Neuronal stem cell (in vitro differentiated cells): ENCODE measurements at regions not wholly inside any gene's neighbourhood (a gene's known extent, or its start where the extent isn't known, plus 50 kb on each side); places are given as distances from the start of the nearest gene placed in this dataset.

Experiments
- DNase-seq: peaks from one replicate; pipeline ENCODE4 v3.0.0-alpha.2; 2013; ENCODE audit warnings: low spot score
- H2AFZ ChIP-seq: one replicate; pipeline ENCODE4 v1.6.1; 2013; ENCODE audit warnings: mild to moderate bottlenecking, low read length, inconsistent platforms
- H2AK5ac ChIP-seq: 2 replicates; pipeline ENCODE4 v1.6.1; 2013; ENCODE audit warnings: low read depth, mild to moderate bottlenecking, inconsistent platforms, low read length, moderate library complexity, mixed read lengths
- H2BK120ac ChIP-seq: 2 replicates; pipeline ENCODE4 v1.6.1; 2013; ENCODE audit warnings: low read depth, mild to moderate bottlenecking, inconsistent platforms, low read length, moderate library complexity, mixed read lengths
- H2BK12ac ChIP-seq: one replicate; pipeline ENCODE4 v1.6.1; 2013; ENCODE audit warnings: low read length, inconsistent platforms
- H2BK15ac ChIP-seq: 2 replicates; pipeline ENCODE4 v1.6.1; 2013; ENCODE audit warnings: mild to moderate bottlenecking, low read length, inconsistent platforms, mixed read lengths
- H2BK5ac ChIP-seq: one replicate; pipeline ENCODE4 v1.6.1; 2013; ENCODE audit warnings: inconsistent platforms, mild to moderate bottlenecking, low read length, moderate library complexity
- H3K14ac ChIP-seq: one replicate; pipeline ENCODE4 v1.6.1; 2013; ENCODE audit warnings: low read length, inconsistent platforms
- H3K18ac ChIP-seq: 2 replicates; pipeline ENCODE4 v1.6.1; 2013; ENCODE audit warnings: low read length, inconsistent platforms
- H3K23ac ChIP-seq: 2 replicates; pipeline ENCODE4 v1.6.1; 2013; ENCODE audit warnings: low read depth, mild to moderate bottlenecking, mixed read lengths, low read length, inconsistent platforms; ENCODE audit not compliant: poor library complexity
- H3K27ac ChIP-seq: replicated peaks from 3 replicates; pipeline ENCODE4 v1.5.1; 2013; ENCODE audit warnings: low read length, inconsistent platforms
- H3K27me3 ChIP-seq, 3 experiments: 2 replicates each; pipeline ENCODE4 v1.6.1; 2013; ENCODE audit warnings: low read length in 3 of 3, mild to moderate bottlenecking in 2 of 3, inconsistent platforms in 1 of 3, low read depth in 1 of 3, mixed read lengths in 1 of 3, moderate library complexity in 1 of 3; ENCODE audit not compliant: control insufficient read depth in 3 of 3, insufficient read depth in 3 of 3
- H3K36me3 ChIP-seq, 2 donors: replicated peaks in 1 of 2; 2 replicates each; pipeline ENCODE4 v1.6.1; 2013; ENCODE audit warnings: low read length in 2 of 2; ENCODE audit not compliant: control insufficient read depth in 2 of 2, insufficient read depth in 2 of 2
- H3K4ac ChIP-seq: 2 replicates; pipeline ENCODE4 v1.6.1; 2013; ENCODE audit warnings: inconsistent platforms, mild to moderate bottlenecking, low read length, moderate library complexity
- H3K4me1 ChIP-seq, 2 donors: 1 replicate in 1 of 2; 2 replicates in 1 of 2; pipeline ENCODE4 v1.6.1; 2013; ENCODE audit warnings: low read length in 2 of 2, low read depth in 1 of 2; ENCODE audit not compliant: control insufficient read depth in 2 of 2, insufficient read depth in 1 of 2
- H3K4me2 ChIP-seq: one replicate; pipeline ENCODE4 v1.6.1; 2013; ENCODE audit warnings: mild to moderate bottlenecking, low read length, inconsistent platforms; ENCODE audit not compliant: insufficient read depth, poor library complexity, severe bottlenecking
- H3K4me3 ChIP-seq, 2 donors: 2 replicates each; pipeline ENCODE4 v1.5.1; 2013; ENCODE audit warnings: low read length in 2 of 2, mild to moderate bottlenecking in 2 of 2, inconsistent platforms in 1 of 2, moderate library complexity in 1 of 2
- H3K79me1 ChIP-seq: one replicate; pipeline ENCODE4 v1.6.1; 2013; ENCODE audit warnings: low read depth, mild to moderate bottlenecking, inconsistent platforms, low read length, moderate library complexity
- H3K9ac ChIP-seq: one replicate; pipeline ENCODE4 v1.6.1; 2013; ENCODE audit warnings: mild to moderate bottlenecking, low read depth, low read length, inconsistent platforms; ENCODE audit not compliant: poor library complexity
- H3K9me3 ChIP-seq, 2 donors: replicated peaks in 1 of 2; 2 replicates each; pipeline versions ENCODE3 to v1.6.1; 2013; ENCODE audit warnings: low read length in 2 of 2, mild to moderate bottlenecking in 2 of 2, inconsistent platforms in 1 of 2, low read depth in 1 of 2, mixed read lengths in 1 of 2, moderate library complexity in 1 of 2; ENCODE audit not compliant: control insufficient read depth in 2 of 2, insufficient read depth in 1 of 2
- H4K8ac ChIP-seq: one replicate; pipeline ENCODE4 v1.6.1; 2013; ENCODE audit warnings: low read depth, mild to moderate bottlenecking, inconsistent platforms, low read length, moderate library complexity
- H4K91ac ChIP-seq: one replicate; pipeline ENCODE4 v1.6.1; 2013; ENCODE audit warnings: low read length, low read depth, mild to moderate bottlenecking, inconsistent platforms; ENCODE audit not compliant: poor library complexity
- WGBS, 2 donors: extraction: QIAGEN DNeasy Blood & Tissue Kit; methylation state at CpG; one replicate each; pipeline ENCODE4 v1.1.7; 2013; ENCODE audit warnings: missing lambda C conversion rate in 2 of 2, mixed read lengths in 1 of 2; ENCODE audit not compliant: insufficient read length in 2 of 2, insufficient replicate concordance in 1 of 2; ENCODE audit errors: extremely low coverage in 2 of 2; 5-methylcytosine and 5-hydroxymethylcytosine counted together

DNA sequence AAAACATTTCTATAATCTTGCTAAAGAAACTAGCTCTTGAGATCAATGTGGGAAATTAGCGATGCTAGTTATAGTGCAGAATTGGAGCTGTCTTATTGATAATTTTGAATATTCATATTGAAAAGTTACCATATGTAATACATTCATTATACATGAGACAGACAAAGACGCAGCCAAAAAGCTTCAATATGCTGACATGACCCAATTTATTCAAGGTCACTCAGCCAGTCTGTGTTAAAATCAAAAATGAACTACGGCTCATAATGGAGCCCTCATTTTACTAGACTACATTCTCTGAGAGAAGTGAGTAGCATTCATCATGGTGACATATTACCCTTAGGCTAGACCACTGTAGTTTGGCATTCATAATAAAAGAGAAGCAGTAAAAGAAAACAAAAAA, 107.3 kb upstream of the GABRG2 start:
- WGBS, 2 donors, result no CpG with 5 or more reads among the region's 3 CpGs
- no peak overlapping the region for H3K4me3 ChIP-seq
- no peaks in the 10 kb centered on the region for H3K4me1 ChIP-seq
- no peak overlapping the region for H3K18ac ChIP-seq
- H3K4me2 ChIP-seq, result no peak overlapping the region
- no peak overlapping the region for H3K23ac ChIP-seq
- H2BK120ac ChIP-seq, result no peak overlapping the region
- no peak overlapping the region for H3K27ac ChIP-seq
- H3K4ac ChIP-seq, result no peak overlapping the region
- H3K36me3 ChIP-seq, result no peaks in the 10 kb centered on the region
- H3K79me1 ChIP-seq, result no peaks in the 10 kb centered on the region
- no peak overlapping the region for H3K9ac ChIP-seq
- no peak overlapping the region for H3K14ac ChIP-seq
- no peak overlapping the region for H2BK5ac ChIP-seq
- no peak overlapping the region for H4K8ac ChIP-seq
- no peak overlapping the region for H2AFZ ChIP-seq
- no peak overlapping the region for H2BK15ac ChIP-seq
- no peak overlapping the region for H2AK5ac ChIP-seq
- no peak overlapping the region for H2BK12ac ChIP-seq
- H4K91ac ChIP-seq, result no peak overlapping the region
- H3K9me3 ChIP-seq, result no peaks in the 10 kb centered on the region
- no peak for DNase-seq
- no peaks in the 10 kb centered on the region for H3K27me3 ChIP-seq

DNA sequence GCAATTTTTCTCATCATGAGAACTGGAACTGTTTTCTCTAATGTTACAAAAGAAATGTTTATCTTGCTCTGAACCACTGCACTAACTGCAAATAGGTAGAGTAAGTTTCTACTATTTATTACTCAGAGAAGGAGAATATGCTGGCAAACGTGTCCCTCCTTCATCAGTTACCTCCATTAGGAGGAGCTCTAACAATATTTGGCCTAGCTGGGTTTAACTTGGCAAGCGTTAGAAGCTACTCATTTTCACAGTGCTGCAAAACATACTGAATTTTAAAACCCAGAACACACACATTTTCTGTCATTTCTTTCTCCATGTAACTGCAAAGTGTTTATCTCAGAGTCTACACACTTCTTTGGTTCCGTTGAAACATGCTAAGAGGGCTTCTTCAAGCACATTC, 101.0 kb upstream of the GABRG2 start:
- no peak overlapping the region for H2BK12ac ChIP-seq
- H4K8ac ChIP-seq, result no peak overlapping the region
- no peak overlapping the region for H3K18ac ChIP-seq
- peak; percentile 8 for DNase-seq
- H3K27me3 ChIP-seq, result no peaks in the 10 kb centered on the region
- H3K79me1 ChIP-seq, result no peaks in the 10 kb centered on the region
- H4K91ac ChIP-seq, result no peak overlapping the region
- H3K4ac ChIP-seq, result no peak overlapping the region
- no peak overlapping the region for H2BK5ac ChIP-seq
- no peak overlapping the region for H3K27ac ChIP-seq
- no peak overlapping the region for H2AK5ac ChIP-seq
- no peak overlapping the region for H3K4me3 ChIP-seq
- H3K9ac ChIP-seq, result no peak overlapping the region
- H3K23ac ChIP-seq, result no peak overlapping the region
- H3K14ac ChIP-seq, result no peak overlapping the region
- no peak overlapping the region for H2BK15ac ChIP-seq
- no peaks in the 10 kb centered on the region for H3K36me3 ChIP-seq
- no peaks in the 10 kb centered on the region for H3K4me1 ChIP-seq
- no CpG with 5 or more reads among the region's 3 CpGs for WGBS, 2 donors
- H3K9me3 ChIP-seq, result no peaks in the 10 kb centered on the region
- peak overlapping the region; percentile 65 for H2AFZ ChIP-seq
- H2BK120ac ChIP-seq, result no peak overlapping the region
- H3K4me2 ChIP-seq, result no peak overlapping the region

DNA sequence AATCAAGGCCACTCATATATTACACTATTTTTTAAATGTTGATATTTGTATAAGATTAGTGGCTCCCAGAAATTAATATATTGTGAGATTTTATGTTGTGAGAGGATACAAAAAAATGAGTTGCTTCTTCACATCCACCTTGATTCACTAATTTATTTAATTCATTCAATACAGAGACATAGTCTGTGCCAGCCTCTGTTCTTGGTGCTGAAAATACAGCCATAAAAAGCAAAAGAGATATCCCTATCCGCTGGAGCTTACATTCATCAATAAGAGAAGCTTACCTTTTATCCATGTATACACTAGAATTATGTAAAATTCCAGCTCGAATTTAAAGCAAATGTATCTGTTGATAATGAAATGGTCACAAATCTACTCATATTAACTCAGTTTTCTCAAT, 92.2 kb upstream of the GABRG2 start:
- Histone ChIP-seq H2BK15ac (no peak overlapping the region), H3K27me3 (no peaks in the 10 kb centered on the region), H3K4me2 (no peak overlapping the region), H3K36me3 (no peaks in the 10 kb centered on the region), H2BK120ac (no peak overlapping the region), H2AK5ac (no peak overlapping the region), H4K91ac (no peak overlapping the region), H3K9me3 (no peaks in the 10 kb centered on the region), H2BK12ac (no peak overlapping the region), H3K23ac (no peak overlapping the region), H3K4ac (no peak overlapping the region), H2BK5ac (no peak overlapping the region), H2AFZ (no peak overlapping the region), H3K27ac (no peak overlapping the region), H3K9ac (no peak overlapping the region), H3K4me1 (no peaks in the 10 kb centered on the region), H3K4me3 (no peak overlapping the region), H3K79me1 (no peaks in the 10 kb centered on the region), H3K18ac (no peak overlapping the region), H3K14ac (no peak overlapping the region), H4K8ac (no peak overlapping the region)
- WGBS, 2 donors, result no CpG with 5 or more reads among the region's 2 CpGs
- no peak for DNase-seq

DNA sequence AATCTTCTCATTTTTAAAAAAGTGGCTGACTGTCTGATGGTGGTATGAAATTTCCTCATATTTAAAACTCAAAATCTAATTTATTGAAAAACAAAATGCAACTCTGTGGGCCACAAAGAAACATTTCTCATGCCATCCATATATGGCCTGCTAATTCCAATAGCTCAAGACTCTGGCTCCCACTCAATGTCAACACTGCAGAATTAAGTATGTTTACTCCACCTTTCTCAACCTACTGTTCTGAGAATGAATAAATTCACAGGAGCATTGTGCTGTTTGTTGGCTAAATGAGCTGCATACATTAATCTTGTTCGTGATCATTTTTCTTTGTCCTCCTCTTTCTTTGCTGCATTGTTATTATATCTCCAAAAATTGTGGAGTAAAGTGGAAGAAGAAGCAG, 79.5 kb upstream of the GABRG2 start:
- H2BK120ac ChIP-seq, result no peak overlapping the region
- H3K36me3 ChIP-seq, result no peaks in the 10 kb centered on the region
- H3K9me3 ChIP-seq, result no peaks in the 10 kb centered on the region
- no peaks in the 10 kb centered on the region for H3K79me1 ChIP-seq
- no peak overlapping the region for H2BK12ac ChIP-seq
- H3K4ac ChIP-seq, result no peak overlapping the region
- no peak overlapping the region for H3K23ac ChIP-seq
- H4K91ac ChIP-seq, result no peak overlapping the region
- no peak overlapping the region for H2AFZ ChIP-seq
- H2BK5ac ChIP-seq, result no peak overlapping the region
- no peak overlapping the region for H3K9ac ChIP-seq
- H2BK15ac ChIP-seq, result no peak overlapping the region
- H3K14ac ChIP-seq, result no peak overlapping the region
- no CpG with 5 or more reads among the region's 1 CpG for WGBS, 2 donors
- H3K27ac ChIP-seq, result no peak overlapping the region
- no peak overlapping the region for H2AK5ac ChIP-seq
- no peak overlapping the region for H4K8ac ChIP-seq
- no peak overlapping the region for H3K4me3 ChIP-seq
- no peaks in the 10 kb centered on the region for H3K27me3 ChIP-seq
- no peak overlapping the region for H3K18ac ChIP-seq
- DNase-seq, result no peak
- H3K4me2 ChIP-seq, result no peak overlapping the region
- H3K4me1 ChIP-seq, result no peaks in the 10 kb centered on the region
